GM20431 (cell line): ENCODE measurements at regions not wholly inside any gene's neighbourhood (a gene's known extent, or its start where the extent isn't known, plus 50 kb on each side); places are given as distances from the start of the nearest gene placed in this dataset.

Source experiments
- in situ Hi-C: fragments of 300-500 bp; cut with MseI, MboI; formaldehyde crosslinking; loops from one replicate; pipeline ENCODE4 v1.15.0; 2020; ENCODE audit warnings: low sequenced_read_pairs; ENCODE audit not compliant: unreplicated experiment

- in situ Hi-C loops: loop anchor here (25.0 kb wide), 1 partner anchor 113 kb away; no protein-coding TSS in a partner anchor
Measured at GRCh38 chr16:85424260-85425073, 188.7 kb upstream of the GSE1 start.

GRCh38 chr16:85425074-85425662 lies 188.0 kb upstream of the GSE1 start:
- in situ Hi-C loops: loop anchor here (25.0 kb wide), 1 partner anchor 112 kb away; no protein-coding TSS in a partner anchor

- in situ Hi-C loops: loop anchor here (25.0 kb wide), 1 partner anchor 110 kb away; no protein-coding TSS in a partner anchor
Measured at GRCh38 chr16:85426806-85427205, 186.3 kb upstream of the GSE1 start.

GRCh38 chr16:85428168-85428898 lies 184.8 kb upstream of the GSE1 start:
- in situ Hi-C loops: loop anchor here (25.0 kb wide), 1 partner anchor 109 kb away; no protein-coding TSS in a partner anchor

- in situ Hi-C loops: loop anchor here (25.0 kb wide), 1 partner anchor 108 kb away; no protein-coding TSS in a partner anchor
Measured at GRCh38 chr16:85428899-85429775, 184.0 kb upstream of the GSE1 start.

- in situ Hi-C loops: loop anchor here (25.0 kb wide), 1 partner anchor 107 kb away; no protein-coding TSS in a partner anchor
Measured at GRCh38 chr16:85429776-85430522, 183.2 kb upstream of the GSE1 start.

GRCh38 chr16:85430523-85431421 lies 182.3 kb upstream of the GSE1 start:
- in situ Hi-C loops: loop anchor here (25.0 kb wide), 1 partner anchor 107 kb away; no protein-coding TSS in a partner anchor

GRCh38 chr16:85431431-85432124 lies 181.5 kb upstream of the GSE1 start:
- in situ Hi-C loops: loop anchor here (25.0 kb wide), 1 partner anchor 106 kb away; no protein-coding TSS in a partner anchor

GRCh38 chr16:85432606-85433005 lies 180.5 kb upstream of the GSE1 start:
- in situ Hi-C loops: loop anchor here (25.0 kb wide), 1 partner anchor 105 kb away; no protein-coding TSS in a partner anchor

GRCh38 chr16:85433477-85433876 lies 179.6 kb upstream of the GSE1 start:
- in situ Hi-C loops: loop anchor here (25.0 kb wide), 1 partner anchor 104 kb away; no protein-coding TSS in a partner anchor

GRCh38 chr16:85435286-85435685 lies 177.8 kb upstream of the GSE1 start:
- in situ Hi-C loops: loop anchor here (25.0 kb wide), 1 partner anchor 102 kb away; no protein-coding TSS in a partner anchor

- in situ Hi-C loops: loop anchor here (25.0 kb wide), 1 partner anchor 102 kb away; no protein-coding TSS in a partner anchor
Measured at GRCh38 chr16:85435700-85436099, 177.4 kb upstream of the GSE1 start.

- in situ Hi-C loops: loop anchor here (25.0 kb wide), 1 partner anchor 101 kb away; no protein-coding TSS in a partner anchor
Measured at GRCh38 chr16:85436207-85436606, 176.9 kb upstream of the GSE1 start.

GRCh38 chr16:85436636-85437165 lies 176.4 kb upstream of the GSE1 start:
- in situ Hi-C loops: loop anchor here (25.0 kb wide), 1 partner anchor 101 kb away; no protein-coding TSS in a partner anchor

GRCh38 chr16:85437166-85438052 lies 175.7 kb upstream of the GSE1 start:
- in situ Hi-C loops: loop anchor here (25.0 kb wide), 1 partner anchor 100 kb away; no protein-coding TSS in a partner anchor
